DND-41 (cell line): ENCODE measurements at regions not wholly inside any gene's neighbourhood (a gene's known extent, or its start where the extent isn't known, plus 50 kb on each side); places are given as distances from the start of the nearest gene placed in this dataset.

Experiments used
- EZH2 ChIP-seq: IDR thresholded peaks from 3 replicates; pipeline ENCODE4 v1.6.1; 2012; ENCODE audit warnings: borderline replicate concordance, low read depth, mild to moderate bottlenecking, moderate library complexity, low read length, inconsistent platforms; ENCODE audit not compliant: severe bottlenecking
- TF ChIP-seq, protein P1 (sequence below): IDR thresholded peaks from 2 replicates; pipeline ENCODE4 v1.5.1; 2012; ENCODE audit warnings: borderline replicate concordance, low read length, moderate library complexity, mild to moderate bottlenecking; ENCODE audit not compliant: poor library complexity, severe bottlenecking; ENCODE audit errors: extremely low read depth

DNA sequence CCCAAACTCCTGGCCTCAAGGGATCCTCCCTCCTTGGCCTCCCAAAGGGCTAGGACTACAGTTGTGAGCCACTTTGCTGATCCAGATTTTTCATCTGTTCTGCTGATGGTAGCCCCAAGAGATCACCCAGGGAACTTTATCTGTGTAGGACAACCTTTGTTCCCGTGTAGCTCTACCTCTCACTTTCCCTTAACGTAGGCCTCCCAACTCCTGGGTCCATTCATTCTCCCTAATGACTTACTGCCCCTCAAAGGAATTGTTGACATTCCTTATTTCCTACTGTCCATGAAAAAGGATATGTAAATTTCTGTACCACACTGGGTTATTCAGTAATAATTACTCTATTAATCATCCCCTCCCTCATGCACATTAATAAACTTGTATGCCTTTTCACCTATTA lies 51.0 kb upstream of the PHF24 start:
- TF ChIP-seq, protein P1, sequence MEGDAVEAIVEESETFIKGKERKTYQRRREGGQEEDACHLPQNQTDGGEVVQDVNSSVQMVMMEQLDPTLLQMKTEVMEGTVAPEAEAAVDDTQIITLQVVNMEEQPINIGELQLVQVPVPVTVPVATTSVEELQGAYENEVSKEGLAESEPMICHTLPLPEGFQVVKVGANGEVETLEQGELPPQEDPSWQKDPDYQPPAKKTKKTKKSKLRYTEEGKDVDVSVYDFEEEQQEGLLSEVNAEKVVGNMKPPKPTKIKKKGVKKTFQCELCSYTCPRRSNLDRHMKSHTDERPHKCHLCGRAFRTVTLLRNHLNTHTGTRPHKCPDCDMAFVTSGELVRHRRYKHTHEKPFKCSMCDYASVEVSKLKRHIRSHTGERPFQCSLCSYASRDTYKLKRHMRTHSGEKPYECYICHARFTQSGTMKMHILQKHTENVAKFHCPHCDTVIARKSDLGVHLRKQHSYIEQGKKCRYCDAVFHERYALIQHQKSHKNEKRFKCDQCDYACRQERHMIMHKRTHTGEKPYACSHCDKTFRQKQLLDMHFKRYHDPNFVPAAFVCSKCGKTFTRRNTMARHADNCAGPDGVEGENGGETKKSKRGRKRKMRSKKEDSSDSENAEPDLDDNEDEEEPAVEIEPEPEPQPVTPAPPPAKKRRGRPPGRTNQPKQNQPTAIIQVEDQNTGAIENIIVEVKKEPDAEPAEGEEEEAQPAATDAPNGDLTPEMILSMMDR: no peak
- TF ChIP-seq EZH2: no peak
